HT1080 (cell line): ENCODE measurements at regions not wholly inside any gene's neighbourhood (a gene's known extent, or its start where the extent isn't known, plus 50 kb on each side); places are given as distances from the start of the nearest gene placed in this dataset.

Experiments
- DNase-seq: peaks from one replicate; pipeline ENCODE4 v3.0.0-alpha.2; 2015; ENCODE audit warnings: low read depth

- DNase-seq: no peak
Observed at GRCh38 chr4:73001885-73002284, 67.6 kb downstream of the COX18 start.

- peak; percentile 68 for DNase-seq
Observed at GRCh38 chr4:72997409-72997808, 72.1 kb downstream of the COX18 start.

DNA sequence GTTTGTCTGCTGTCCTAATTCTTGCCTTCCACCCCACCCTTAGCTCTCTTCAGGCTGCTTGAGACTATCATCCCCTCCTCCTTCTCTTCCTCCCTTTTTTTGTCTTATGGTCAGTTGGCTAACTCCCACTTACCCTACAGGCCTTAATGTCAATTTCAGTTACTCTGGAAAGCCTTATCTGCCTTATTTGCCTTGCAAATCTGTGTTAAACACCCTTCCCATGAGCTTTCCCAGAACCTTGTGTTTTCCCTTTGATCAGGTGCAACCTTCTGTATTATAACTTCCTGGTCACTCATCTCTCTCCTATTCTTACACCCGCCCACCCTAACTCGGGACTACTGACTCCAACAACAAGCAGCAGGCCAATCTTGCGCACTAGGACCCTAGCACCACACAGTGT lies 74.8 kb downstream of the COX18 start:
- no peak for DNase-seq

GRCh38 chr4:72993876-72994275 lies 75.6 kb downstream of the COX18 start:
- no peak for DNase-seq

DNA sequence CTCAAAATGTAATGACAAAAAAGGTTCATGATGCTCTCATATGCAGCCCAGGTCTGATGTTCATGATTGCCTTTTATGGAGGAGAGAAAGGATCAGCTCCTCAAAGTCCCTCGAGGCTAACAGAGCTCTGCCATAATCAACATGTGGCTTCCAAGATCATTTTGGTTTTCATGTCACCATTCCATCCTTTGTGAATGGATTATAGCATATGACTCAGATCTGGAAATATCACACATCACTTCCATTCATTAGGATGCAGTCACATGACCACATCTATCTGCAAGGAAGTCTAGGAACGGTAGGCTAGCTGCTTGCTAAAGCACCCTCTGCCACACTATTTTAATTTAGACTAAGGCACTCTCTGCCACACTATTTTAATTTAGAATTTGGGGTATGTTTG lies 77.6 kb downstream of the COX18 start:
- DNase-seq: peak; percentile 26

DNA sequence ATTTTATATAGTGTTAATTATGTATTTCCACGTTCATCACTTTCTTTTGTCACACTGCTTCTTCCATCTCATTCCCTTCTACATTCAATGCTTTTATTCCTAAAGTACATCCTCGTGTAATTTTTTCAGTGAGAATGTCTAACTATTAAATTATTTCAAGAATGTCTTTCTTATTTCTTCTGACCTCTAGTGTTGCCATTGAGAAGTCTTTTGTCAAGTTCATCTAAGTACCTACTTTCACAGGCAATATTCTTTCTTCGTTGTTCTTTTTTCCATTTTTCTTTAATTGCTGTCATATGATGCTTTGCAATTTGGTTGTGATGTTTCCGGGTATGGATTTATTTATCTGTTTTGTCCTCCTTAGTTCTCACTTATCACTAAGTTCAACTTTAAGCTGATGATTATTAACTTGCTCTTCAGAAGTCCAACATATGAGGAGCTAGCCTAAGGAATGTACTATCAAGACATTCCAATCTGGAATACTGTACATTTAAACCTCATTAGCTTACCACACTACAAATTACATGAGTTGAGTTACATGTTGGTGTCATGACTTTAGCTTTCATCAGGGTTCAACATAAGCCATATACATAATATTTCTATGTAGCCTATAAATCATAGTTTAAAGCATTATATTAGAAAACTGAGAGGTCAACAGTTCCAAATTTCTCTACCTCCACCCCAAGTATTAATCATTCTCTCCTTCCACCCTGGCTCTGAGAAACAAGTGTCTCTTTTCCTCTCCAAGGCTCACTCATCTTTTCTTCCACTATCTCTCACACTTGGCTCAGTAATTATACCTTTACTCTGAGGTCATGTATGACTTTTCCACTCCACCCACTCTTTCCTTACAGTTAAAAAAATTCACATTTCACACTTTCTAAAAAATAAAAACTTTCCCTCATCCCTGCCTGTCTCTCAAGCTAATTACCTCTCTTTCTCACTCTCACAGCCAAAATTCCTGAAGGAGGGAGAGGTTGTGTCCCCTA lies 81.5 kb downstream of the COX18 start:
- peak; percentile 1 for DNase-seq

GRCh38 chr4:72984351-72984750 lies 85.2 kb downstream of the COX18 start:
- DNase-seq: no peak

DNA sequence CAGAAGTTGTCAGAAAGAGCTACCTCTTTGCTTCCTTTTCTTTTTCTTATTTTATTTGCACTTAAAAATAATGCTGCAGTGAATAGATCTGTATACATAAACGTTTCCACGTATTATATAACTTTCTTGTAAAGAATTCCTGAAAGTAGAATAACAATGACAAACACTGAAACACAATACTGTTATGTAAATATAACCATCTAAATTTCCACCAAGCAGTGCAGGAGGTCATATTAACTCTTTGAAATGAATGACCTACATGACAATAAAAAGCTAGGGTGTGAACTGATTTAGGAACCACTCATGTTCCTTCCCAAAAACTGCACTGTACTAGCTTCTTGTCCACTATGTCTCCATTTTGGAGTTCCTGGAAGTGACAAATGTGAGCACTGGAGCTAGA lies 85.8 kb downstream of the COX18 start:
- no peak for DNase-seq

DNA sequence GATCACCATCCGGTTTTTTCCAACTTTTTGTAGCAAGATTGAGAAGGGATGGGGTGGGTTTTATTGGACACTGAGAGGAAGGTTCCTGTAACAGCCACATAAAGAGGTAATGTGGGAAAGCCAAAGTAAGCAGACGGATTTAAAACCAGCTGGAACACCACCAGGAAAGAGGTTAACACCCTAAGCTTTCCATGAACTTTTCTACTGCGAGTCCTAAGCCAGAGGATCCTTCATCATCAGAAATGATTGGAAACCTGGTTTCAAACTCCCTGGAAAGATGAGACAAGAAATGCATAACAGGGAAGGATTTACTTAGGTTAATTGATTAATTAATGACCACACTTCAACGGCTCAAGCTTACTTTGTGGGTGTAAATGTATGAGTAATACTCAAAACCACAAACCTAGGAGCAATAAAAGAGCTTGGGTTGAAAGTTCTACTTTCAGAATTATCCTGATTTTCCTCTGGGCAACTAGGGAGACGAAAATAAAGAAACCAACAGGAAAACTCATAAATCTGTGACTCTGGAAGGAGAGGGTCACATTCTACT lies 91.5 kb downstream of the COX18 start:
- DNase-seq: peak; percentile 4

DNA sequence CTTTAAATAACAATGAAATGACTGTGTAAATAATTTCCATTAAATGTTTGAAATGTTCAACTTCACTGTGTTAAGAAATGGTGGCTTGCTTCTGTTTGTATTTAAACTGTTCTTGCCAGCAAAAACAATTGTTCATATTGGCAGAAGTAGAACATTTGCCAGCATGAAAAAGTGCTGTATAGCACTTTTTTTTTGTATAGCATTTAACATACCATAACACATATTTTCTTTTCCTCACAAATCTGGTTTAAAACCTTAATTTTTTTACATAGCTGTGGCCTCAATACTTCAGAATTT lies 94.1 kb downstream of the COX18 start:
- DNase-seq: no peak

DNA sequence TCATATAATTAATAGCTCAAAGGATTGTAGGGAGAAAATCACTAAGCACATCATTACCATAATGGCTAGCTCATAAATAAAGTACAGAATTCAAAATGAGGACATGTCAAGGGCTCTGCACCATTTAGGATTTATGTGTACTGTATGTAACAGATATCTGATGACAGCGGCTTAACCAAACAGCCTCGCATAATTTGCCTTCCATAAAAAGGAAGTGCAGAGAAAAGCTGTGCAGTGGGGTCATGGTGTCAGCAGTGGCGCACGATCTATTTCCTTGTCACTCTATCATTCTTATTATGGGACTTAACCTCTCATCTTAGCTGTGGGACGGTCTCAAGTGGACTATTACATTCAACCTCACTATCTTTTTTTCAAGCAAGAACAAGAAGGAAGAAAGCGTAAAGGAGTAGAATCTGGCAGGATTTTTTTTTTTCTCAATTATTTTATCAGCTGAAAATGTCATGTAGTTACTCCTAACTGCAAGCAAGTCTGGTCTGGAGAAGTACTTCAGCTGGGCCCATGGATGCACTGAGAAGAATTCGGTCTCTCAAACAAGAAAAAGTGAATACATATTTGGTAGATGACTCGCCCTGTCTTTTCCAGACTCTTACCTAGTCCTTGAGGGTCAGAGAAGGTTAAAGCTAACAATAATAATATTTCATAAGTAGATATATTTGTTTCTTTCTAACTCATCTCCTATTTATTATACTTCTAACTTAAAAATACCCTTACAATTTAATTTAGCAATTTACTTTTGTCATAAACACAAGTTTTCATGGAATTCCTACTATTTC lies 94.6 kb downstream of the COX18 start:
- no peak for DNase-seq

- DNase-seq: peak; percentile 89
Observed at GRCh38 chr4:72971572-72971971, 97.9 kb downstream of the COX18 start.

DNA sequence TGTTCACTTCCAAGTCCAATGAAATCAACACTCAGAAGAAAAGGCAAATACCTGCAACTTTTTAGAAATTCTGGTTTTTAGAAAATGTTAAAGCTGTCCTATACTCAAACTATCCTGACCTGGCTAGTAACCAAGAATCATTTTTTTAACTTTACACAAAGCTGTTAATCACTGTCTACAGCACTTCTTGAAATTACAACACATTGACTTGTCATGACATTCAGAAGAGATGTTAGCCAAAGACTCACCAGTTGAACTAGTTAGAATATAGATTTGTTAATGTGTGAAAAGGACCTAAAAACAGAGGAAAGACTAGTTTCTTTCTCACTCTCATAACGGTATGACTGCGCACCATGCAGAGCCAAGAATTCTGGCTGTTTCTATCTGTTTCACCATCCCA lies 98.8 kb downstream of the COX18 start:
- no peak for DNase-seq

DNA sequence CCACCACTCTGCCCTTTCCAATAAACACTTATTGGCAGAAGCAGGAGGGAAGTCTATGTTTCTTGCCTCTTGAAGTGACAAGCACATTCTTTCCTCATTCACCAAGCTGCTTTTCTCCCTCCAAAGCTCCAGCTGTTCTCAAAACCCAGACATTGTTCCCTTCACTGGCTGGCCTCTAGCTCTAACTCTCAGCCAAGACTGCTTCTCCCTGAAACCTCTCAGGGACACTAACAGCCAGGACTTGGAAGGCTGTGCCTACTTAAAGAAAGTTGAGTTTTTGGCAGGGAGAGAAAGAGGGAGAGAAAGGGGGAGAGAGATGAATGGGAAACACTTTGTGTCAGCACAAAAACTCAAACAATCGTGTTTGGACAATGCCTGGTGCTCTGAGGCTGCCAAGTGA lies 99.5 kb downstream of the COX18 start:
- no peak for DNase-seq

GRCh38 chr4:72966652-72967051 lies 102.9 kb downstream of the COX18 start:
- DNase-seq: no peak

DNA sequence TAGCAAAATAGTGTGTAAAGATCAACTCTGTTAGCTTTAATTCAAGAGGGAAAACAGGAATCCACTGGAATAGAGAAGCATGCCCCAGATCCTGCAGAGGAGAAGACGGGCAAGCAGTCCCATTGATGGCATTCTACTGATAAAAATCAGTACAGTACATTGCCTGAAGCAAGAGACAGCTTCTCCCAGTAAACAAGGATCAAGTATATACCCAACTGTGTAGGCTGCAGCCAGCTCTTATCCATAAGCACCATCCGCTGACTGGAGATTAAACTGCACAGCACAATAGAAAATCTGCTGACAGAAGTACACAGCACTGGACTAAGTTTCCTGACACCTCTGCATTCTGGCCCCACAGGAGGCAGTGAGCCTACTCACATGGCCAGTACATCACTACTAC lies 110.1 kb downstream of the COX18 start:
- DNase-seq: no peak

GRCh38 chr4:72954811-72955210 lies 114.7 kb downstream of the COX18 start:
- no peak for DNase-seq

DNA sequence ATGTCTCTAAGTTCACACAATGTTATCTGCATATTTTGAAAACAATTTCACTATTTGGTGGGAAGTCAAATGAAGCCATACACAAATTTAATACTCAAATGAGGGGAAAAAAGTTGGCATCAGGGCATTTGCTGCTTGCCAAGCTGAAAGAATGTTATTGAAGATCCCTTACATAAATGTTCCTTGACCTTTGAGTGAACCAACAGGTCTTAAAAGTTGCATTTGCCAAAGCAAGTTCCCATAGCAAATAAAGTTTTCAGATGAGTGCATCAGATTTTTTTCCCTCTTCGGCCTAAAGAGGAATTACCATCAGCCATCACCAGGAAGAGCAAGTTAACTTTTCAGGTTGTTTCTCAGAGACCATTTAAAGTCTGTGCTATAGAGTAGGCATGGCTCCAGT lies 115.9 kb downstream of the COX18 start:
- DNase-seq: no peak

GRCh38 chr4:72951628-72952027 lies 117.9 kb downstream of the COX18 start:
- DNase-seq: peak; percentile 73

GRCh38 chr4:72951147-72951546 lies 118.4 kb downstream of the COX18 start:
- DNase-seq: no peak

GRCh38 chr4:72948080-72948479 lies 121.4 kb downstream of the COX18 start:
- no peak for DNase-seq

GRCh38 chr4:72945719-72946336 lies 123.7 kb downstream of the COX18 start:
- no peak for DNase-seq
